ENCODE measurements at regions not wholly inside any gene's neighbourhood (a gene's known extent, or its start where the extent isn't known, plus 50 kb on each side); places are given as distances from the start of the nearest gene placed in this dataset.

- no peak for FAIRE-seq
- intact Hi-C loops (cut with micrococcal nuclease) (no loop called here), in situ Hi-C loops (cut with MboI) (no loop called here)
- Histone ChIP-seq H4K20me1 (replicated peaks; ENCODE audit: control insufficient read depth, insufficient read depth, low read length) (no peaks in the 10 kb centered on the region), H3K27ac (ENCODE audit: extremely low read depth, low read depth, low read length) (no peak overlapping the region), H3K79me2 (ENCODE audit: control insufficient read depth, insufficient read depth, low read length) (no peaks in the 10 kb centered on the region), H2AFZ (ENCODE audit: low read depth, low read length) (no peak overlapping the region), H3K4me2 (ENCODE audit: insufficient read depth, low read length) (no peak overlapping the region), H3K4me1 (replicated peaks in 1 of 2; ENCODE audit: control insufficient read depth in 2 of 2, insufficient read depth in 2 of 2, low read length in 2 of 2) (no peaks in the 10 kb centered on the region), H3K27me3 (ENCODE audit: control insufficient read depth in 2 of 2, insufficient read depth in 2 of 2, low read length in 2 of 2) (no peaks in the 10 kb centered on the region), H3K4me3 (no peak overlapping the region), H3K9ac (ENCODE audit: insufficient read depth in 1 of 2, low read depth in 2 of 2, low read length in 2 of 2) (no peak overlapping the region), H3K9me3 (replicated peaks; ENCODE audit: control insufficient read depth, insufficient read depth, low read depth, low read length) (no peaks in the 10 kb centered on the region), H3K9me1 (ENCODE audit: control insufficient read depth, insufficient read depth, low read length) (no peaks in the 10 kb centered on the region), H3K36me3 (ENCODE audit: control insufficient read depth, insufficient read depth, low read length) (no peaks in the 10 kb centered on the region)
- no TSS peak for BruUV-seq (replicated peaks)
- ATAC-seq: no peak
- POLR2A ChIA-PET: no interaction called here
- no peak for TF ChIP-seq DACH1 (IDR thresholded peaks at IDR 0.05; ENCODE audit: partially characterized antibody)
- no peak for TF ChIP-seq MED1 (CRISPR knock-in tag; IDR thresholded peaks at IDR 0.05; ENCODE audit: borderline replicate concordance)
- no peak for TF ChIP-seq POLR2G (IDR thresholded peaks at IDR 0.05; ENCODE audit: low read depth, low read length)
- TF ChIP-seq NKRF (IDR thresholded peaks at IDR 0.05; ENCODE audit: borderline replicate concordance): no peak
- no peak for TF ChIP-seq DLX4 (CRISPR knock-in tag; IDR thresholded peaks at IDR 0.05)
- TF ChIP-seq ZNF316 (IDR thresholded peaks at IDR 0.05): no peak
- no peak for TF ChIP-seq RBM34 (IDR thresholded peaks at IDR 0.05; ENCODE audit: borderline replicate concordance, insufficient read depth, low read length)
- CTCF ChIA-PET (ENCODE audit: low intra/inter-chr PET ratio): no interaction called here
- 0% methylated on average over 3 of the region's 3 CpGs for WGBS (ENCODE audit: insufficient coverage, low coverage, missing lambda C conversion rate)
- no peak for DNase-seq (ENCODE audit: extremely low read depth in 1 of 4, low spot score in 3 of 4)
These were observed 1377.2 kb upstream of the CADM2 start for GRCh38 chr3:83581546-83581945.

Data from K562 (cell line).